DND-41 (cell line): ENCODE measurements at regions not wholly inside any gene's neighbourhood (a gene's known extent, or its start where the extent isn't known, plus 50 kb on each side); places are given as distances from the start of the nearest gene placed in this dataset.

Experiments
- EZH2 ChIP-seq: IDR thresholded peaks from 3 replicates; pipeline ENCODE4 v1.6.1; 2012; ENCODE audit warnings: borderline replicate concordance, low read depth, mild to moderate bottlenecking, moderate library complexity, low read length, inconsistent platforms; ENCODE audit not compliant: severe bottlenecking
- TF ChIP-seq, protein P1 (sequence below): IDR thresholded peaks from 2 replicates; pipeline ENCODE4 v1.5.1; 2012; ENCODE audit warnings: borderline replicate concordance, low read length, moderate library complexity, mild to moderate bottlenecking; ENCODE audit not compliant: poor library complexity, severe bottlenecking; ENCODE audit errors: extremely low read depth

GRCh38 chr3:124562769-124563168 is 167.5 kb upstream of the UMPS start:
- TF ChIP-seq, protein P1, sequence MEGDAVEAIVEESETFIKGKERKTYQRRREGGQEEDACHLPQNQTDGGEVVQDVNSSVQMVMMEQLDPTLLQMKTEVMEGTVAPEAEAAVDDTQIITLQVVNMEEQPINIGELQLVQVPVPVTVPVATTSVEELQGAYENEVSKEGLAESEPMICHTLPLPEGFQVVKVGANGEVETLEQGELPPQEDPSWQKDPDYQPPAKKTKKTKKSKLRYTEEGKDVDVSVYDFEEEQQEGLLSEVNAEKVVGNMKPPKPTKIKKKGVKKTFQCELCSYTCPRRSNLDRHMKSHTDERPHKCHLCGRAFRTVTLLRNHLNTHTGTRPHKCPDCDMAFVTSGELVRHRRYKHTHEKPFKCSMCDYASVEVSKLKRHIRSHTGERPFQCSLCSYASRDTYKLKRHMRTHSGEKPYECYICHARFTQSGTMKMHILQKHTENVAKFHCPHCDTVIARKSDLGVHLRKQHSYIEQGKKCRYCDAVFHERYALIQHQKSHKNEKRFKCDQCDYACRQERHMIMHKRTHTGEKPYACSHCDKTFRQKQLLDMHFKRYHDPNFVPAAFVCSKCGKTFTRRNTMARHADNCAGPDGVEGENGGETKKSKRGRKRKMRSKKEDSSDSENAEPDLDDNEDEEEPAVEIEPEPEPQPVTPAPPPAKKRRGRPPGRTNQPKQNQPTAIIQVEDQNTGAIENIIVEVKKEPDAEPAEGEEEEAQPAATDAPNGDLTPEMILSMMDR, result no peak
- no peak for TF ChIP-seq EZH2
